GM12878 (cell line): ENCODE measurements at regions not wholly inside any gene's neighbourhood (a gene's known extent, or its start where the extent isn't known, plus 50 kb on each side); places are given as distances from the start of the nearest gene placed in this dataset.

Source experiments
- ATAC-seq: fragments of 200-7000 bp; cut with Tn5 transposase; 3 replicates; pipeline ENCODE4 v1.9.1; 2020; ENCODE audit warnings: mild to moderate bottlenecking, moderate library complexity
- BruUV-seq: library from RNA; stranded (reverse); fragments of 400-500 nt; replicated peaks from 2 replicates; lab custom pipeline; 2021; lab: Mats Ljungman, UMichigan
- CTCF ChIA-PET: fragments of 300-600 bp; sonication (Branson Sonifier 250); formaldehyde crosslinking; extraction: SDS; loops from one replicate; lab custom pipeline; 2021; ENCODE audit warnings: inconsistent platforms; lab: Yijun Ruan, JAX
- POLR2A ChIA-PET: fragments of 350-600 bp; formaldehyde crosslinking; extraction: SDS; loops from one replicate; lab custom pipeline; 2021; ENCODE audit warnings: inconsistent platforms; lab: Charles Lee
- RAD21 ChIA-PET: fragments of 300-600 bp; sonication (Branson Sonifier 250); formaldehyde crosslinking; loops from one replicate; lab custom pipeline; 2023; ENCODE audit warnings: antibody characterized with exemption; ENCODE audit not compliant: unreplicated experiment; lab: Charles Lee
- SMC1A ChIA-PET: fragments of 300-600 bp; sonication (Branson Sonifier 250); formaldehyde crosslinking; loops from one replicate; lab custom pipeline; 2023; ENCODE audit not compliant: unreplicated experiment, uncharacterized antibody; lab: Charles Lee
- DNase-seq: peaks from one replicate; pipeline ENCODE4 v3.0.0-alpha.2; 2011; ENCODE audit warnings: low read depth, low spot score
- FAIRE-seq: peaks from 3 replicates; lab custom pipeline; 2011; peaks lifted over from hg19 to GRCh38; lab: Jason Lieb, UNC
- H2AFZ ChIP-seq: 2 replicates; pipeline ENCODE4 v1.6.0; 2011; ENCODE audit warnings: low read depth, low read length, control low read depth; ENCODE audit not compliant: control insufficient read depth
- H3K27ac ChIP-seq: 2 replicates; pipeline ENCODE4 v1.5.1; 2011; ENCODE audit warnings: control low read depth; ENCODE audit not compliant: control insufficient read depth, insufficient read depth
- H3K27me3 ChIP-seq, 2 experiments: replicated peaks in 1 of 2; 2 replicates each; pipeline versions ENCODE4 v1.6.0 to v1.6.1; 2011; ENCODE audit warnings: low read length in 1 of 2; ENCODE audit not compliant: control insufficient read depth in 2 of 2, insufficient read depth in 2 of 2
- H3K36me3 ChIP-seq, 2 experiments: 2 replicates each; pipeline ENCODE4 v1.5.1; 2011; ENCODE audit warnings: low read length in 1 of 2; ENCODE audit not compliant: control insufficient read depth in 2 of 2, insufficient read depth in 2 of 2
- H3K4me1 ChIP-seq: 2 replicates; pipeline ENCODE4 v1.6.1; 2011; ENCODE audit warnings: mild to moderate bottlenecking, low read length, moderate library complexity, mixed read lengths; ENCODE audit not compliant: control insufficient read depth, insufficient read depth
- H3K4me2 ChIP-seq: 2 replicates; pipeline ENCODE4 v1.6.0; 2011; ENCODE audit warnings: control low read depth; ENCODE audit not compliant: control insufficient read depth, insufficient read depth
- H3K4me3 ChIP-seq: fragments of 200-600 bp; sonication (generic); 2 replicates; pipeline ENCODE4 v1.5.1; 2016
- H3K79me2 ChIP-seq: 2 replicates; pipeline ENCODE4 v1.6.0; 2011; ENCODE audit warnings: low read length; ENCODE audit not compliant: control insufficient read depth, insufficient read depth
- H3K9ac ChIP-seq: 2 replicates; pipeline ENCODE4 v1.8.0; 2011; ENCODE audit warnings: low read length, control low read depth, mixed read lengths; ENCODE audit not compliant: control insufficient read depth, insufficient read depth
- H3K9me3 ChIP-seq: replicated peaks from 3 replicates; pipeline ENCODE4 v1.5.1; 2011; ENCODE audit warnings: mild to moderate bottlenecking, low read length; ENCODE audit not compliant: control insufficient read depth, insufficient read depth
- H4K20me1 ChIP-seq: 2 replicates; pipeline ENCODE4 v1.6.0; 2011; ENCODE audit not compliant: control insufficient read depth, insufficient read depth
- BHLHE40 ChIP-seq, 2 experiments: fragments of 450-650 bp in 1 of 2; IDR thresholded peaks; 2 replicates each; pipeline ENCODE4 v1.6.1; 2011 to 2017; ENCODE audit warnings: low read depth in 2 of 2, borderline replicate concordance in 1 of 2, improper control_type of control experiment in 1 of 2, low read length in 1 of 2, mild to moderate bottlenecking in 1 of 2
- BMI1 ChIP-seq: fragments of 450-650 bp; IDR thresholded peaks from 2 replicates; pipeline ENCODE4 v1.6.1; 2016; ENCODE audit warnings: mild to moderate bottlenecking, moderate library complexity, borderline replicate concordance
- CBFB ChIP-seq: IDR thresholded peaks from 2 replicates; pipeline ENCODE4 v1.6.1; 2016; ENCODE audit warnings: antibody characterized with exemption, low read depth
- EP300 ChIP-seq, 2 experiments: fragments of 150-350 bp in 1 of 2; IDR thresholded peaks; 2 replicates each; pipeline ENCODE4 v1.6.1; 2011 to 2012; ENCODE audit warnings: low read depth in 2 of 2, low read length in 2 of 2, borderline replicate concordance in 1 of 2, improper control_type of control experiment in 1 of 2, inconsistent platforms in 1 of 2; ENCODE audit not compliant: control insufficient read depth in 1 of 2
- HCFC1 ChIP-seq: fragments of 150-350 bp; IDR thresholded peaks from 2 replicates; pipeline ENCODE4 v1.6.1; 2014; ENCODE audit warnings: low read length
- IRF4 ChIP-seq: IDR thresholded peaks from 2 replicates; pipeline ENCODE4 v1.6.1; 2011; ENCODE audit warnings: low read depth, low read length
- JUND ChIP-seq: IDR thresholded peaks from 2 replicates; pipeline ENCODE4 v1.6.1; 2012; ENCODE audit warnings: low read depth, mild to moderate bottlenecking, low read length, improper control_type of control experiment, moderate library complexity
- KDM1A ChIP-seq: fragments of 200-600 bp; sonication (generic); IDR thresholded peaks from 2 replicates; pipeline ENCODE4 v1.6.1; 2016; ENCODE audit warnings: borderline replicate concordance
- MYB ChIP-seq: fragments of 150-350 bp; IDR thresholded peaks from 2 replicates; pipeline ENCODE4 v1.6.1; 2014; ENCODE audit warnings: mild to moderate bottlenecking, low read depth, low read length, borderline replicate concordance
- NBN ChIP-seq: fragments of 450-650 bp; IDR thresholded peaks from 2 replicates; pipeline ENCODE4 v1.6.1; 2016
- PKNOX1 ChIP-seq: fragments of 450-650 bp; IDR thresholded peaks from 2 replicates; pipeline ENCODE4 v1.6.1; 2016; ENCODE audit warnings: mild to moderate bottlenecking
- RAD21 ChIP-seq: IDR thresholded peaks from 2 replicates; pipeline ENCODE4 v1.6.1; 2011; ENCODE audit warnings: mild to moderate bottlenecking, low read depth, low read length, moderate library complexity; ENCODE audit not compliant: insufficient read depth
- SUZ12 ChIP-seq: fragments of 200-600 bp; sonication (generic); IDR thresholded peaks from one replicate; pipeline ENCODE4 v1.6.1; 2018; ENCODE audit warnings: antibody characterized with exemption, mild to moderate bottlenecking; ENCODE audit not compliant: unreplicated experiment
- WGBS: methylation state at CpG from one replicate; pipeline ENCODE4 v1.1.6; 2016; ENCODE audit warnings: low lambda C conversion rate; ENCODE audit not compliant: insufficient replicate concordance, insufficient coverage; ENCODE audit errors: missing lambda C conversion rate; 5-methylcytosine and 5-hydroxymethylcytosine counted together
- in situ Hi-C: fragments of 300-500 bp; cut with MboI; formaldehyde crosslinking; loops from 9 replicates; pipeline ENCODE4 v1.14.3; 2018; ENCODE audit warnings: mixed read lengths
- intact Hi-C: fragments of 100-400 bp; cut with micrococcal nuclease; formaldehyde crosslinking; loops from one replicate; pipeline ENCODE4 v1.14.2; 2022; ENCODE audit not compliant: unreplicated experiment
- TF ChIP-seq, protein P1 (sequence below): IDR thresholded peaks from 2 replicates; pipeline ENCODE4 v1.6.1; 2012; ENCODE audit warnings: low read length, inconsistent platforms

GRCh38 chr5:145489516-145489915 is 345.6 kb downstream of the PRELID2 start:
- ChIA-PET RAD21 (no interaction called here), SMC1A (interaction anchor here (0.8 kb wide), 1 partner anchor 9 kb away, joined by 4 read pairs; no protein-coding TSS in a partner anchor)
- Histone ChIP-seq H3K9me3 (no peaks in the 10 kb centered on the region), H3K27ac (no peak overlapping the region), H3K9ac (no peak overlapping the region), H3K36me3 (no peaks in the 10 kb centered on the region), H2AFZ (no peak overlapping the region), H3K4me2 (no peak overlapping the region), H3K79me2 (no peaks in the 10 kb centered on the region)
- ATAC-seq (no peak), DNase-seq (no peak)
- no TSS peak for BruUV-seq
- WGBS, result 2% methylated on average over 3 of the region's 3 CpGs
- no peak for TF ChIP-seq MYB
- no peak for TF ChIP-seq JUND
- TF ChIP-seq KDM1A, result no peak
- TF ChIP-seq BHLHE40 (IDR thresholded peaks at IDR 0.05; ENCODE audit: borderline replicate concordance in 1 of 2, low read depth in 2 of 2, low read length in 1 of 2), result no peak
- TF ChIP-seq EP300 (IDR thresholded peaks at IDR 0.05; ENCODE audit: borderline replicate concordance in 1 of 2, control insufficient read depth in 1 of 2, low read depth in 2 of 2, low read length in 2 of 2), result no peak
- TF ChIP-seq NBN, result no peak
- TF ChIP-seq, protein P1, sequence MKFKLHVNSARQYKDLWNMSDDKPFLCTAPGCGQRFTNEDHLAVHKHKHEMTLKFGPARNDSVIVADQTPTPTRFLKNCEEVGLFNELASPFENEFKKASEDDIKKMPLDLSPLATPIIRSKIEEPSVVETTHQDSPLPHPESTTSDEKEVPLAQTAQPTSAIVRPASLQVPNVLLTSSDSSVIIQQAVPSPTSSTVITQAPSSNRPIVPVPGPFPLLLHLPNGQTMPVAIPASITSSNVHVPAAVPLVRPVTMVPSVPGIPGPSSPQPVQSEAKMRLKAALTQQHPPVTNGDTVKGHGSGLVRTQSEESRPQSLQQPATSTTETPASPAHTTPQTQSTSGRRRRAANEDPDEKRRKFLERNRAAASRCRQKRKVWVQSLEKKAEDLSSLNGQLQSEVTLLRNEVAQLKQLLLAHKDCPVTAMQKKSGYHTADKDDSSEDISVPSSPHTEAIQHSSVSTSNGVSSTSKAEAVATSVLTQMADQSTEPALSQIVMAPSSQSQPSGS, result no peak
- TF ChIP-seq CBFB, result no peak
- TF ChIP-seq HCFC1, result no peak
- TF ChIP-seq BMI1, result no peak
- no peak for TF ChIP-seq RAD21
- no peak for TF ChIP-seq PKNOX1
- TF ChIP-seq SUZ12, result no peak
- TF ChIP-seq IRF4, result no peak
- TF ChIP-seq, all 136 proteins: peak for 0
- intact Hi-C loops, result no loop called here
- no peaks in the 10 kb centered on the region; the same call in 1 of the 2 replicates for H4K20me1 ChIP-seq
- H3K27me3 ChIP-seq, result no peaks in the 10 kb centered on the region
- no peak for FAIRE-seq
- CTCF ChIA-PET, result no interaction called here
- no peak overlapping the region for H3K4me3 ChIP-seq
- H3K4me1 ChIP-seq, result no peaks in the 10 kb centered on the region
- POLR2A ChIA-PET, result no interaction called here
- in situ Hi-C loops, result no loop called here
